ENCODE measurements at regions not wholly inside any gene's neighbourhood (a gene's known extent, or its start where the extent isn't known, plus 50 kb on each side); places are given as distances from the start of the nearest gene placed in this dataset.

- TF ChIP-seq POLR2A (IDR thresholded peaks at IDR 0.05; ENCODE audit: low read depth, low read length) (no peak), POLR2AphosphoS5 (IDR thresholded peaks at IDR 0.05; ENCODE audit: low read depth, low read length) (no peak), SPI1 (IDR thresholded peaks at IDR 0.05; ENCODE audit: low read depth, low read length) (no peak), PAX5 (IDR thresholded peaks at IDR 0.05; ENCODE audit: insufficient read depth, low read length, severe bottlenecking) (no peak), TAF1 (IDR thresholded peaks at IDR 0.05; ENCODE audit: low read depth, low read length) (no peak)
These were observed 1070.1 kb downstream of the BRD1 start for GRCh38 chr22:48757581-48757980.

All from GM12891 (cell line).